NCI-H1436 treated with DMSO at 0.1 percent for 48 hours (cell line): ENCODE measurements at regions not wholly inside any gene's neighbourhood (a gene's known extent, or its start where the extent isn't known, plus 50 kb on each side); places are given as distances from the start of the nearest gene placed in this dataset.

Source experiments
- DNase-seq: peaks from one replicate; lab custom pipeline; 2025; lab: John Stamatoyannopoulos, UW

DNA sequence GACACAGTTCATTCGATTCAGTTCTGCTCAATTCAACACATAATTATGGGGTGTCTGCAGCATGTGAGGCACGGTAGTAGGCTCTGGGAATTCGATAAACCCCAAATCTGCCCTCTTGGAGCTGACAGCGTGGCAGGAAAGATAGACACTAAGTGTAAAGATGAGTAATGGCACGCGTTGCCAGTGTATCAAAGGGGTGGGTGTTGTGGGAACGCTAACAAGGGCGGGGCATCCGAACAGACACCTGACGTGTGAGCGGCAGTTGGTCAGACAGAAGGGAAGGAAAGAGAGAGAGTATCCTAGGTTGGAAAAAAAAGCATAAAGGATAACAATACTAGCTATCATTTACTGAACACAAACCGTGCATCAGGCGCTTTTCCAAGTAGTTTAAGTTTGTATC lies 125.7 kb upstream of the HAAO start:
- no peak for DNase-seq

DNA sequence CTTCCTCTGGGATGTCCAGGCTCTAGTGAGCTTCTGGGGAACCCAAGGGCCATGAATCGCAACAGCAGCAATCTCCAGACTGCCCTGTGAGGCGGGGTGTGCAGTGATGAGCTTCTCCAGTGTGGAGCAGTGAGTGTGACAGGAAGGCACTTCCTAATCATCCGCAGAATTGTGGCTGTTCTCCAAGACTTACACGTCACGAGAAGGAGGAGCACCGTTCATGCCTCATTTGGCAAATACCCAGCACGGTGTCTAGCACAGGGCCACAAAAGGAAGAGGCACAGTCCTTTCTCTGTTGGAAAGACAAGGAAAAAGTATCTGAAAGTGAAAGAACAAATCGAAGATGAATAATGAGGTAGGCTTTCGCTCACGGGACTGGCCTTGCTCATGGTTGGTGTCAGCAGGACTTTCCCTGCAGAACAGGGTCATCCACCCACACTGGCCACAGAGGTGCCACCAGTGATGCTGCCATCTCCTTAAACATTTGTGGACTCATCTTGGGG lies 125.1 kb upstream of the HAAO start:
- no peak for DNase-seq

DNA sequence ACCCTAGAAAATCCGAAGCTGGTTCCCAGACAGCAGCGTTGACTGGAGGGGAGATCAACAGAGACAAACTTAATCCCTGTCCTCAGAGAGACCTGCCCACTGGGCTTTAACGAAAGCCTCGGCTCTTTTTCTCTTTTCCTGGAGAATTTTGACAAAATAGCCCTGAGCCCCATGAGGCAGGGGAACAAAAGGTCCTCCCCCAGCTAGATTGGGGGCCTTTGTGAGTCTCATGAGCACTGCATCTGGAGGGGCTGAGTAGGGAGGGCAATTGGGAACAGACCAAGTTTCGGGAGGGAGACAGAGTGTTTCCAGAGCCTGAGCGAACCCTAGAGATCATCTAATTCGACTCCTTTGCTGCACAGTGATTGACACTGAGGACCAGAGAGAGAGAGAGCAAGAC lies 123.9 kb upstream of the HAAO start:
- DNase-seq, result no peak

DNA sequence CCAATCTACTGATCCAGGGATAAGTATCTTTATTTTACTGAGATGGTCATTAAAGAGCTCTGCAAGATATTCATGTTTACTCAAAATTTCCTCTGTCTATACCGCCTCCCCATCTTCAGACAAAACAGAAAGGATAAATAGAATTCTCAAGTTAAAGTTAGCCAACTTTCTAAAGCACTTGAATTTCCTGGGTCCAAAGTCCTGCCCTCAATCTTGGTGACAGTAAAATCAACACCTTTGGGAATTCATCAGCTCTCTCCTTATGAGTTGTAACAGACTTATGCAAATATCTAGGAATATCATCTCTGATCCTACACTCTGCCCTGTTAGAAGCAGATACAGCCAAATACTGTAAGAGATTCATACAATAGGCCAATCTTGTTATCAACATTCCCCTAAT lies 122.5 kb upstream of the HAAO start:
- no peak for DNase-seq

DNA sequence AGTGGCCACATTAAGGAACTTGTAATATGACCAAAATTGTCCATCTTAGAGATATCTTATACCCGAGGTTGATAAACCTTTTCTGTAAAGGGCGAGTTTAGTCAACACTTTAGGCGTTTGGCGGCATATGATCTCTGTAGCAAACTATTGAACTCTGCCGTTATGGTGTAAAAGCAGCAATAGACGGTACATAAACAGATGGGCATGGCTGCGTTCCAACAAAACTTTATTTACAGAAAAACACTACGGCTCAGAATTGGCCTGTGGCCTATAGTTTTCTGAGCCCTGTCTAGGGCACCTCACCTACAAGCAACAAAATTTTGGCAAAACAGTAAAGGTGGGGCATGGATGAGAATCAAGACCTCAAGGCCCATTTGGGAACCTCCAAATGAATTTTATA lies 121.9 kb upstream of the HAAO start:
- no peak for DNase-seq

DNA sequence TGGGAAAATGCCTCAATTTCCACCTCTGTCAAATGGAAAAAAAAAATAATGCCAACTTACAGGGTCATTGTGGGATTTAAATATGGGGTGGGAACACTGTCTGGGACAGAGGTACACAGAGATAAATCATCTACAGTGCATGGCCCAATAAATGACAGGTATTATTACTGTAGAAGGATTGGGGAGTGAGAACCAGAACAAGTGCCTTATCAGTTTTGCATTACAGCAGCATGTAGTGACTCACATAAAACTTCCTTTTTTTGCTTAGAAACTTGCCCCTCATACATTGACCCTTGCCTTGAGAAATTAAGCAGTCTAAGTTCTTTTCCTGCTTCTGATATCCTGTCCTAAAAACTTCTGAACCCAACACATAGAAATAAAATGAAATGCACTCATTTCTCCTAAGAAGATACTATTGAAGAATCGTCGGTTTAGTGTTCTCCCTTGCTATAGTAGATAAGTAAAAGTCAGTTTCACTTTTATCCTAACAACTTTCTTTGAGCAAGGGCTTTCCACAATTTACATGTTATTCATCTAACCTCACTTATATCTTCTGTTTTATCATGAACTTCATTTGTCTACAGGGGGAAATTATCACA lies 121.0 kb upstream of the HAAO start:
- DNase-seq, result no peak

DNA sequence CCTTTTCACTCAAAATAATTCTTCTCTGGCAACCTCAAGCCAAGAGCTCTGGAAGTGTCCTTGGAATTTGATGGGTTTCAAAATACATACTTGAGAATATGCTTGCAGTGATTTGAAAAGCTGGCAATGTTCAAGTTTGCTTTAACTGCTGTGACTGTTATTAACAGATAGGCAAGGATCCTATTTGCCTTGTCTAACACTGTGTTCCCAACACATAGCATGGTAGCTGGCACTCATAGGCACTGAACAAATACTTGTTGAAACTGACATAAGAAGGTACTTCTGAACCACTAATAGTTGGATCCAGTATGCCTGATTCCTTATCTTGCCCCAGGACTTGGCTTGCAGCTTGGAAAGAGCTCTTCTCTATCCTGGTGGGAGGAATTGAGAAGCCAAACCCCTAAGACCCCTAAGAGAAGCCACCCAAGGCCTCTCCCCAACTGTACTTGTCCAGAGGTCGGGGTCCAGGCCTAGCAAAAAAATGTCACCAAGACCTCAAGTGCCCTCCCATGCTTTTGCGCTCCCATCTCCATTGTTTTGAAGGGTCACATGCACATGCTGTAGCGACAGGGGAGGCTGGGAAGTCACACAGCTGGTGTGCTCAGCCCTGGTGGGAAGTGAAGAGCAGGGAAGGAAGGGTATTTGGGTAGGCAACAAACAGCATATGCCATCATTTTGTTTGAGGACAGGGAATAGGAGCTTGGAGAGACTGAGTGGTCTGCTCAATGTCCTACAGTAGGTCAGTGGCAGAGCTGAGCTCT lies 118.4 kb upstream of the HAAO start:
- no peak for DNase-seq

DNA sequence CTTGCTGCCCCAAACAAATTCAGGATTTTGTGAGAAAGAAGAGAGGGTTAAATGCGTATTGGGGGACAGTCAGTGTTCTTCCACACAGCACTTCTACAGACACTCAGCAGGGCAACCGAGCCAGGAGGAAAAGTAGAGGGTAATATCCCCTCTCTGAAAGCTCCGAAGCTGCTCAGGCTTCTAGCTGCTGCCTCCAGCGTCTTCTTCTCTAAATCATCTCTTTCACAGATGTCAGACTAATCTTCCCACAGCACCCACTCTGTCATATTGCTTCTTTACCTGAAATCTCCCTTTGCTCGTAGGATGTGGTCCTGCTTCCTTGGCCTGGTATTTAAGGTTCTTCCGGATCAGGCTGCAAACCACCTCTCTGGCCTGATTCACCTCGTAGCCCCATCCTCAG lies 117.6 kb upstream of the HAAO start:
- DNase-seq, result no peak

DNA sequence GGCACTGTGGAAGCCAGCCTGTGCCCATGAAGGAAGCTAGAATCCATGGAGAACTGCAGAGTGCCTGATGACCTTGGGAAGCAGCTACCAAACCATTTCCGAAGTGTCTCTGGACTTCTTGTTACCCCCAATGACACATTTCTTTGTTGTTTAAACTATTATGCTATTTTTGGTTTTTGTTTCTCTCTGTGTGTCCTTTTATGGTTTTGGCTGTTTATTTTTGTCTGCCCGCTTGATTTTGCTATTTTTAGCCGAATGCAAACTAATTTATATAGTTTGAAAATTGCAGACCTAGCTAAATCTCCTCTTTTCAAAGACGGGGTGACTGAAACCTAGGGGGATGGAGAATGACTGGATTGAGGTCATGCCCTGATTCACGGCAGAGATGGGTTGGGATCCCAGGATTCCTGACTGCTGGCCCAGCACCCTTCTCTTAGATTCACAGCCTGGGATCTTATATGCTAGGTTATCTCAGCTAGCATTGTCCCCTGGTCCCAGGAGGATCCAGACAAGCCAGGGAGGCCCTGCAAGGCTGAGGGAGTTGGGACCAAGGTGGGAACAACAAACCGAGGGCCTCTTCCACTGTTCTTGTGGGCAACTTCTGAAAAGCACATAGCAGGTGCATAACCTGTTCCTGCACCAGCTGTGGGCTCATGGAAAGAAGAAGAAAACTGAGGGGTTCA lies 116.3 kb upstream of the HAAO start:
- no peak for DNase-seq

DNA sequence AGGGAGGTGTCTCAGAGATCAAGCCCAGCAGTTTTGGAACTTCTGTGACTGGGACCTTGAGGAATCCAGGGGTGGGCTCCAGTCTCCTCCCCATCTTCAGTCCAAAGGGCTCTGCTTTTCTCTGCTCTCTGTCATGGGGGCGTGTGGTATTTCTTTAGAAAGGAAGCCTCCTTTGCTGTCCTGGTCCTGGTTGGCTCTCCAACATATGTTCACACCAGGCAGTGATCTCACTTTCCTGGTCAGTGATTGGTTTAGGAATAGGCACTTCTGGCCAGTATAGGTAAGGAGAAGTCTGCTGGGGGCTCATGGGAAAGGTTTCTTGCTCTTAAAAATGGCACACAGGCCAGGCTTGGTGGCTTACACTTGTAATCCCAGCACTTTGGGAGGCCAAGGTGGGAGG lies 115.5 kb upstream of the HAAO start:
- DNase-seq, result no peak

DNA sequence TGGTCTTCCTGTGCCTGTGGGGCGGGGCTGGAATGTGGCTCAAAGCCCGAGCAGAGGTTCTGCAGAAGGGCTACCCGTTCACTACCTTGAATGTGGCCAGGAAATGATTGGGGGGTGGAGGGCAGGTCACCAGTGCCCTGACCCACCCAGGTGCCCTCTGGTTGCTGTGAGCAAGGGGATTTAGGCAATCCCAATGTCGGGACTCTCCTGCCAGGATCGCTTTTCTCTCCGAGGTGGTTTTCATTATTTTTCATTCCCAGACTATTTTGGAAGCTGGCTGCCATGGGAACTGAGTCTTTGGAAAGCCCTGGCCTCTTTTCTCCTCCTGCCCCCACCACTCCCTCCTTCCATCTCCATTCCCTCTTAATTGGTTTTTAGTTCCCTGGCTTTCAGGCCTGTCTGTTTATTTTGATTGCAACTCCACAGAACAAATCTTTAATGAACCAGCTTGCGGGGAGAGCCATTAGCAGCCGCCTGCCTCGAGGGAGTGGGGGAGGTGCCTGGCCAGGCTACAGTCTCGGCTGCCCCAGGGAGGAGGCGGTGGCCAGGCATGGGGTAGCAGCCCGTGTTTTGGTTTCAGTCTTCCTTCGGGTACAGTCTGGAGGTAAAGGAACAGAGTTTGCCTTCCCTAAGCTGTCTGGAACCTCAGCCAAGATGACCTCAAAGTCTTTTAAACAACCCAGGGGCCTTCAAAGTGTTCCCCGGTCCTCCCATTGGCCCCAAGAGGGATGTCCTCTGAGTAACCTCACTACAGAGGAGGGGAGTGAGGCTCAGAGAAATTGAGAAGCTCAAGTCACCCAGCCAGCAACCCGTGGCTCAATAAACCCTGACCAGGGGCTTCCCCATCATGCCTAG lies 114.4 kb upstream of the HAAO start:
- DNase-seq, result no peak

DNA sequence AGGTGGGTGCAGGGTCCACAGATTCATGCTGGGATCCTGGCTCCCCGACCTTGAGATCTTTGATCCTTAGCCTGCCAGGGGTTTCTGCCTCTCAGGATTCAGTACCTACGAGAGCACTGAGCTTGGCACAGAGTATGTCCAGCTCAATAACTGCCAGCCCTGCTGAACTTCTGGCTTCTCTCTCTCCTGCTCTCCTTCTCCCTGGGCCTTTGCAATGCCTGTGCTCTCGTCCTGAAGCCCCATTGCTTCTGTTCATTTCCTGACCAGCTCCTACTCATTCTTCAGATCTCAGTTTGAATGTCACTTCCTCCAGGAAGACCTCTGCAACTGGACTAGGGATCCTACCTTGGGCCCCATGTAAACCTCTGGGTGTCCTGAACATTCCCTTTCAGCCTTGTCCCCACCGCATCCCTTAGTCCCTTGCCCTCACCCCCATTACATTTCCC lies 113.8 kb upstream of the HAAO start:
- no peak for DNase-seq

DNA sequence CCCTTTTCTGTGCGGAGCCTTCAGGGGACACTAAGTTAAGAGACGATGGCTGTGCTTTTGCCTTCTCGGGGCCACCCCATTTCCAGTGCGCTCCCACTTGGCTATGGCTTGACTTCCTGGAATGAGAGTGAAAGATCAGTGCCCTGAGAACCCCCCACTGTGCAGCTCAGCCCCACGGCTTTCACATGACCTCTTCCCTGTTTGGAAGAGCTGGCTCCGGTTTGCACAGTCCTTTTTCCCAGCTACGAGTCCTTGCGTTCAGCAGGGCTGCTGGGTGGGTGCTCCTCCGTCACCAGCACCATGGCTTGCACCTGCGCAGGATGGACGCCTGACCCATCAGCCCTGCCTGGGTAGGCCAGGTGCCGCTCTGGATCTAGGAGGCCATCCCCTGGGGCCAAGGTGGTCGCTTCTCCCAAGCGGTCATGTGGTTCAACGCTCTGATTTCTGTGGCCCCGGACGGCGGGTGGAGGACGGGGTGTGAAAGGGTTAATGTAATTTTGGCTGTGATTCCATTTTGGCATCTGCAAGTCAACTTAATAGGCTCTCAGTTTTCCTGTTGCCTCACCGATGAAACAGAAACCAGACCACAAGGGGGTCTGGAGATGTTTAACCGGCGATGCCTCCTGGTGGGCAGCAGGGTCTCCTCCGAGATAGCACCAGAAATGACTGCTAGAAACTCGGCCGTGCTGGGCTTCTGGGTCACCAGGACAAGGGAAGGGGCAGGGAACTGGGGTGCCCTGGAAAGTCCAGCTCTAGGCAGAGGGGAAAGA lies 113.1 kb upstream of the HAAO start:
- DNase-seq, result no peak

DNA sequence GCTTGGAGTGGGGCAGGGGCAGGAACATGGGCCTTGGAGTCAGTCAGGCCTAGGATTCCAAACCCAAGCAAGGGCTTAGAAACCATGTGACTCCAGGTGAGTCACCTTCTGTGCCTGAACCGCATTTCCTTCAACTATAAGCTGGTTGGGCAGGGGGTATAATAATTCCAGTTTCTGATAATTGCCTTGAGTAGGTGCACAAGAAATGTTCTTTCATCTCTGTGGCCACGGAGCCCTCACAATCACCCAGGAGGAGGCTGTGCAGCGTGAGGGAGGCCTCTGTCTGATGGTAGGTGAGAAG lies 112.1 kb upstream of the HAAO start:
- DNase-seq, result no peak

DNA sequence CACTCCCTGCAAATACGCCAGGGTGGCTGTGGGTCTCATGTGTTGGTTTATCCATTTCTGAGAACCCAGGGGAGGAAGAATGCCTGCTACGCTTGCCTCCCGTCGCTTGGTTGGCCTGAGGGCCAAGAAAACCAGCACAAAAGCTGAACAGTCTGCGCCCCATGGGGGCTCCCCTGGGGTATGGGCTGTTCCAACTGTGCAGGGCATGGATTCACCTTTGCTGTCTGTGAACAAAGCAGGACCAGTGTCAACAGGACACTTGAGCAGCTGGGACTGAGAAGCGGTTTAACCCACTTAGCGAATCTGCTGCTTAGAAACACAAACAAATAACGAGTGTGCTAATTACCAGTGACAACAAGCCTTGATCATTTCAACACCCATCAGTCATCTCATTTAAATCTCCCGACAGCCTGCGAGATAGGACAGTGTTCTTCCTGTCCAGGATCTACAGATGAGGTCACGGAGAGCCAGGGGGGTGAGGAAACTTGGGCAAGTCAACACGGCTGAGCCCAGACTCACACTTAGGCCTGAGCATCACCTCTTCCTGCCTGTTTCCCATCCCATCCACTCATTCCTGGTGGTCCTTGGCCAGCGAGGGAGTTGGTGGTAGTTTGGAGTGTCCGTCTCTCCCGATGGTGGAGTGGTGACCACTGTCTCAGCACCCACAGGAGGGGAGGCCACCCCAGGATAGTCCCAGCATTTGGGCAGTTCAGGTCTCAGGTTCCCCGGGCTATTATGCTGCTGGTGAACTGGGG lies 111.6 kb upstream of the HAAO start:
- peak; percentile 66 for DNase-seq

DNA sequence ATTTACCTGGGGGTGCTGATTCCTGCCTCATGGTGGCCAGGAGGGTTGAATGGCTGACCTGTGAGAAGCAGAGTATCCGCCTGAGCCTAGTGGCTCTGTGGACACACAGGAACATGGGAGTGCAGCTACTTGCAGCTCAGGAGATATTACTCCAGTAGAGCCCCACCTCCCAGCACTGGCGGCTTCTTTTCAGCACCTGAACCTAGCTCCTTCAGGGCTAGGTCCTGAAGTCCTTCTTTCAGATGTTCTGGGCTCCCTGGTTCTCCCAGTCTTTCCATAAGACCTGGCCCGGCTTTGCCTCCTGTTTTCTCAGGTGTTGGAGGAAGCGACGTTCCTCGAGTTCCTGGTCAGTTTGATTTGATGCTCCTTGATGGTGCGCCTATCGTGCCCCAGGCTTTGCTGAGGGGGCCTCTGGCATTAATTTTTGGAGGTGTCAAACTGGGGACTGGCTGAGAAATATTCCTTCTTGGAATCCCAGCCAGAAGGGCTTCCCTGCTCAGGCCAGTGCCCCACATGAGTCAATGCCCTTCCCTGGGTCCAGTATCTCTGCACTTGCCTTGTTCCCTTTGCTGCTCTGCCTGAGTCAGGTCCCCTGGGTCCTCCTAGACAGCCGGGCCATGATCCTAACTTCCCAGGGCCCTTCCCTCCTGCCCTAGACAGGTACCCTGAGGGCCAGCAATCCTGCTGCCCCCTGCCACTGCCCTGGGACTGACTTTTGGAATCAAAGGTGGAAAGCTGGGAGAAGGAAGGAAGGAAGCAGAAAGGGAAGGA lies 110.7 kb upstream of the HAAO start:
- DNase-seq, result no peak

DNA sequence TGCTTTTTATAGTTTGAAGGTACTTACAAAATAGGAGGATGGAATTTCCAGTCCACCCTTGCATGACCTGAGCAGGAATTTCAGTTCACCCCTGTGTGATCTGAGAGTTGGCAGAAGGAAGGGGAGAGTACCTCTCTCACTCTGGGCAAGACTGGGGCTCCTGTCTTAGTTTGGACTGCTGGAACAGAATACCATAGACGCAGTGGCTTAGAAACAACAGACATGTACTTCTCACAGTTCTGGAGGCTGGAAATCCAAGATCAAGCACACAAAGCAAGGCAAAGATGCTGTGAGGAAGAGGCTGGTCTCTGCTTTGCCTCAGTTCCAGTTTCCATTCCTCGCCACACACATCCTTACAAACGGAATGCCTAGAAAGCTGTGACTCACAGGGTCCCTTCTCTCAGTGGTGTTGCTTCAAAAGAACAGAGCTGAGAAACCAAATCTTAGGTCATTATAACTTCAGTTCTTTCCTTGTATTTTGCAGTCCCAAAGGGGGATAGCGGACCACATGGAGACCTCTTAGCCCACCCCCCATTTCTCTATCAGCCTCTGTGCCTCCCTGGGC lies 108.8 kb upstream of the HAAO start:
- no peak for DNase-seq

DNA sequence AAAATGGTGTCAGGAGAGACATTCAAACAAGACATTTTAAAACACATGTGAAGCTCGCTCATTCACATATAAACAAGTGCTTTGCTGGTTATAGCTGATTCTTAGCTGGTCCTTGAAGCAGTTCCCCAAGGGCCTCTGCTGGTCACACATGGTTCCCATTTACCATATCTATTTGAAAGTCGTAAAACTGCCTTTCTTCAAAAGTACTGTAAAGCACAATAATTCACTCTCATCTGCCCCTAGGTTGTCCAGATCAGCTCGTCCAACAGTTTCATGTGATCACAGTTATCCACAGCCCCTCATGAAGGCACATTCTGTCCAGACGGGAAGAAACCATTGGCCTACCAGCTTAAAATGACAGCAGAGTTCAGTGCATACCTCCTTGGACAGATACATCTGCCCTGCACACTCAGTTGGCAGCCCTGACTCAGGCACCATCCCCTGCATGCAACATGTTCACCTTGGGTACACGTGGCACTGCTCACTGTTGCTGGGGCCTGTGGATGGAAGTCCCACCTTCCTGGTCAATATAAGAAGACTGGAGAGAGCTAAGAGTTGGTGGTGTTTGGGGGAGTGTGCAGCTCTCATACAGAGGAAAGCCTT lies 108.0 kb upstream of the HAAO start:
- DNase-seq, result no peak

DNA sequence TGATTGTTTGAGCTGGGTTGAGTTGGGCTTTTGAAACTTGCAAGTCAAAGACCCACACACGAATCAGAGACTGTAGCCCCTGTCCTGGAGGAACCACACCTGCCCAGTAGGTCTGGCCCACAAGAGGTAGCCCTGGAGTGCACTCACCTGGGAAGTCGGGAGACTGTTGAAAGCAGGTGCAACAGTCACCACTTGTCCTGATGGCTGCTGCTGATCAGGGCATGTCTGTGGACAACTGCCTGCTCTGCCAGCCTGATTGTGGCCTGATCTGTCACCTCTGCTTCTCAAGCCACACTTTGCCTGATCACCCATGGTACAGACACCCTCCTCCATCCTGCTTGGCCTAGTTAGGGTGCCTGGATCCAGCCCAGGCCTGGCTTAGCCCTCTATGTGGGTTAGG lies 105.0 kb upstream of the HAAO start:
- DNase-seq, result no peak

DNA sequence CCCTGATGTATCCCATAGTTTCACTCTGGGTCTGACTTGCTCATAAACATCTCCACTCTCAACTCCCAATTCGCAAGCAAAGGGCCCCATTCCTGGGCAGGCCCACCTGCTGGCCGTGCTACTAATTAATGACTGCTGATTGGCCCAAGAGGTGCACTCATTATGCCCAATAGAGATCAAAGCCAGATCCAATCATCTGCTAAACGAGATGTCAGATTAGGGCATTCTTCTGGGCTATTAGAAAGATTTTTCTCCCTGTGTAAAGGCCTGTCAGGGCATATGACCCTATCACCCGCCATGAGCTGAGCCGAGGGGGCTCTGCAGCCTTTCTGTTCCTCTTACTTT lies 103.4 kb upstream of the HAAO start:
- no peak for DNase-seq
